Skeletal muscle satellite cell (primary cell): ENCODE measurements at regions not wholly inside any gene's neighbourhood (a gene's known extent, or its start where the extent isn't known, plus 50 kb on each side); places are given as distances from the start of the nearest gene placed in this dataset.
"Not testable (repeated sequence)": the region's sequence is repeated elsewhere in the genome, so short reads cannot be mapped to it uniquely, and the experiment has no call there.

Experiments
- H3K27me3 ChIP-seq: 2 replicates; pipeline ENCODE4 v1.7.0; 2013; ENCODE audit warnings: low read length; ENCODE audit not compliant: control insufficient read depth, insufficient read depth
- H3K36me3 ChIP-seq: 2 replicates; pipeline ENCODE4 v1.7.0; 2013; ENCODE audit warnings: mild to moderate bottlenecking, control low read depth, low read length; ENCODE audit not compliant: insufficient read depth
- H3K4me1 ChIP-seq: 2 replicates; pipeline ENCODE4 v1.7.0; 2013; ENCODE audit warnings: low read length; ENCODE audit not compliant: control insufficient read depth, insufficient read depth
- H3K4me2 ChIP-seq: 2 replicates; pipeline ENCODE4 v1.7.0; 2013; ENCODE audit warnings: mild to moderate bottlenecking, low read length
- H3K4me3 ChIP-seq: 2 replicates; pipeline ENCODE4 v1.7.0; 2013; ENCODE audit warnings: low read length
- H3K9ac ChIP-seq: 2 replicates; pipeline ENCODE4 v1.7.0; 2013; ENCODE audit warnings: mild to moderate bottlenecking, low read depth, low read length, moderate library complexity
- H3K9me3 ChIP-seq: replicated peaks from 2 replicates; pipeline ENCODE4 v1.7.0; 2013; ENCODE audit warnings: mild to moderate bottlenecking, control low read depth, low read length

DNA sequence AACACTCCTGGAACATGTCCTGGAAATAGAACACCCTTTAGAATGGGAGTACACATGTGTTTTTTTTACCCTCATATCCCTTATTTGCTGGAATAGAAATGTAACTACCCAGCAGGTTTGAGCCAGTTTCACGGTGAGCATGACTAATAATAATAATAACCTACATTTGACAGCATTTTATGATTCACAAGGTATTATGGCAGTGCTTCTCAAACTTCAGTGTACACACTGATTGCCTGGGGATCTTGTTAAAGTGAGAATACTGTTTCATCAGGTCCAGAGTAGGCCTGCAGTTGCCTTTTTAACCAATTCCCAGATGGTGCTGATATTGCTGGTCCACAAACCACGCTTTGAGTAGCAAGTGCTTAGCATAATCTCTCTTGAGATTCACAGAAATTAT lies 63.9 kb downstream of the NFKBIZ start:
- no peaks in the 10 kb centered on the region for H3K27me3 ChIP-seq
- peak overlapping the region; percentile 12 for H3K9ac ChIP-seq
- H3K4me1 ChIP-seq: peaks cover 19% of the 10 kb centered on the region
- H3K4me3 ChIP-seq: no peak overlapping the region
- H3K9me3 ChIP-seq: no peaks in the 10 kb centered on the region
- H3K4me2 ChIP-seq: peak overlapping the region; percentile 5
- H3K36me3 ChIP-seq: no peaks in the 10 kb centered on the region

DNA sequence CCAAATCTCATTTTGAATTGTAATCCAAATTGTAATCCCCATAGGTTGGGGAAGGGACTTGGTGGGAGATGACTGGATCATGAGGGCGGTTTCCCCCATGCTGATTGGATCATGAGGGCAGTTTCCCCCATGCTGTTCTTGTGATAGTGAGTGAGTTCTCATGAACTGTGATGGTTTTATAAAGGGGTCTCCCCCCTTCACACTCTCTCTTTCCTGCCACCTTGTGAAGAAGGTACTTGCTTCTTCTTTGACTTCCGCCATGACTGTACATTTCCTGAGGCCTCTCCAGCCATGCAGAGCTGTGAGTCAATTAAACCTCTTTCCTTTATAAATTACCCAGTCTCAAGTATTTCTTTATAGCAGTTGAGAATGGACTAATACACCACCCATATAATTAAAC lies 68.4 kb downstream of the NFKBIZ start:
- H3K27me3 ChIP-seq, H3K4me3 ChIP-seq, H3K36me3 ChIP-seq, H3K4me2 ChIP-seq, H3K9me3 ChIP-seq, H3K9ac ChIP-seq: not testable (repeated sequence)
- H3K4me1 ChIP-seq: peaks cover 14% of the 10 kb centered on the region

DNA sequence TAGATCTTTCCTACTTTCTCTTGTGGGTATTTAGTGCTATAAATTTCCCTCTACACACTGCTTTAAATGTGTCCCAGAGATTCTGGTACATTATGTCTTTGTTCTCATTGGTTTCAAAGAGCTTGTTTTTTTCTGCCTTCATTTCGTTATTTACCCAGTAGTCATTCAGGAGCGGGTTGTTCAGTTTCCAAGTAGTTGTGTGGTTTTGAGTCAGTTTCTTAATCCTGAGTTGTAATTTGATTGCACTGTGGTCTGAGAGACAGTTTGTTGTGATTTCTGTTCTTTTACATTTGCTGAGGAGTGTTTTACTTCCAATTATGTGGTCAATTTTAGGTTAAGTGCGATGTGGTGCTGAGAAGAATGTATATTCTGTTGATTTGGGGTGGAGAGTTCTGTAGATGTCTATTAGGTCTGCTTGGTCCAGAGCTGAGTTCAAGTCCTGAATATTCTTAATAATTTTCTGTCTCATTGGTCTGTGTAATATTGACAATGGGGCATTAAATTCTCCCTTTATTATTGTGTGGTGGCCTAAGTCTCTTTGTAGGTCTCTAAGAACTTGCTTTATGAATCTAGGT lies 72.9 kb downstream of the NFKBIZ start:
- not testable (repeated sequence) for H3K36me3 ChIP-seq, H3K4me3 ChIP-seq, H3K9ac ChIP-seq, H3K27me3 ChIP-seq, H3K9me3 ChIP-seq, H3K4me2 ChIP-seq
- H3K4me1 ChIP-seq: peaks cover 24% of the 10 kb centered on the region

DNA sequence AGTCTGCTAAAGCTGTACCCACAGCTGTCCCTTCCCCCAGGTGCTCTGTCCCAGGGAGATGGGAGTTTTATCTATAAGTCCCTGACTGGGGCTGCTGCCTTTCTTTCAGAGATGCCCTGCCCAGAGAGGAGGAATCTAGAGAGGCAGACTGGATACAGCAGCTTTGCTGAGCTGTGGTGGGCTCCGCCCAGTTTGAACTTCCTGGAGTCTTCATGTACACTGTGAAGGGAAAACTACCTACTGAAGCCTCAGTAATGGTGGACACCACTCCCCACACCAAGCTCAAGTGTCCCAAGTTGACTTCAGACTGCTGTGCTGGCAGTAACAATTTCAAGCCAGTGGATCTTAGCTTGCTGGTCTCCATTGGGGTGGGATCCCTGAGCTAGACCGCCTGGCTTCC lies 75.3 kb downstream of the NFKBIZ start:
- not testable (repeated sequence) for H3K4me3 ChIP-seq, H3K9ac ChIP-seq, H3K36me3 ChIP-seq, H3K27me3 ChIP-seq, H3K4me2 ChIP-seq, H3K9me3 ChIP-seq
- H3K4me1 ChIP-seq: peaks cover 37% of the 10 kb centered on the region

DNA sequence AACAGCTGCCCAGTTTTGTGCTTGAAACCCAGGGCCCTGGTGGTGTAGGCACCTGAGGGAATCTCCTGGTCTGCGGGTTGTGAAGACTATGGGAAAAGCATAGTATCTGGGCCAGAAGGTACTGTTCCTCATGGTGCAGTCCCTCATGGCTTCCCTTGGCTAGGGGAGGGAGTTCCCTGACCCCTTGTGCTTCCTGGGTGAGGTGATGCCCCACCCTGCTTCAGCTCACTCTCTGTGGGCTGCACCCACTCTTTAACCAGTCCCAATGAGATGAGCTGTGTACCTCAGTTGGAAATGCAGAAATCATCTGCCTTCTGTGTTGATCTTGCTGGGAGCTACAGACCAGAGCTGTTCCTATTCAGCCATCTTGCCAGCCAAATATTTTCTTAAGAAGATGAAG lies 75.8 kb downstream of the NFKBIZ start:
- not testable (repeated sequence) for H3K4me3 ChIP-seq, H3K9me3 ChIP-seq, H3K27me3 ChIP-seq, H3K36me3 ChIP-seq, H3K4me2 ChIP-seq, H3K9ac ChIP-seq
- H3K4me1 ChIP-seq: peaks cover 43% of the 10 kb centered on the region

DNA sequence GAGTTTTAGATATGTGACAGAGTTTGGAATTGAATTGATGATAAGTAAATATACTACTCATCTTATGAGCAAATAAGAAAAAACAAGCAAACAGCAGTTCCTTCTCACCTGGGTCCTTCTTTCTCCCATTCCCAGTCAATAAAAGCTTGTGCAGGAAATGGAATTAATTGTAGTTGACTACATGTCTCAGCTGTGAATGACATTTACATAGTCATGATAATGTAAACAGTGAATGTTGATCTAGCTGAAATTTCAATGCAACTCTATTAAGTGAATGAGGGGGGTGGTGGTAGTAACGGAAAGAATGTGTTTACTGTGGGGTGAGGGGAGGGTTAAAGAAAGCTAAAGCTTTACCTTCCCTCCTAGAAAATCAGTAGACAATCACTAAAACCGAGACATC lies 76.2 kb downstream of the NFKBIZ start:
- no peak overlapping the region for H3K4me3 ChIP-seq
- H3K27me3 ChIP-seq: no peaks in the 10 kb centered on the region

DNA sequence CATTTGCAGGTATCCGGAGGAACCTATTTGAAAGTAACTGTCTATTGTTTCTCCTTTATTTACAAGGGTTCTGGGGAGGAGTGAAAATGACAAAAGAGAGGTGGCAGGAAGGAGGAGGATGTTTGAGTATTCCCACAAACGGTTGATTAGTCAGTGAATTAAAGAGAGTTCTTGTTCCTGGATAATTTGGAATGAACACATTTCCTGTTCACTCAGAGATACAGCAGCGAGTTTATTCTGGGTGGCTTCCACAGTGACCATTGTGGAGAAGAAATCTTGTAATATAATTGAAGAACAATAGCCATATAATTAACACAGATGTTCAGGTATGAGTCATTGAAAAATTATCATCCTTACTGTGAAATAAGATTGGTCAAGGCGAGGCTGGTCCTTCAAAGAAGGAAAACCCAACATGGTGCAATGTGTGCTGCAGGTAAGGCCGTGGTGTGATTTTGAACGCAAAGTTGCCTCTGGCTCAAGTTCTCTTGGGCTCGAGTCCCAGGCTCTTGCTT lies 77.3 kb downstream of the NFKBIZ start:
- no peaks in the 10 kb centered on the region for H3K36me3 ChIP-seq
- H3K4me2 ChIP-seq: peak overlapping the region; percentile 12
- peak overlapping the region; percentile 5 for H3K9ac ChIP-seq
- H3K4me1 ChIP-seq: peaks cover 43% of the 10 kb centered on the region
- no peaks in the 10 kb centered on the region for H3K27me3 ChIP-seq
- H3K9me3 ChIP-seq: no peaks in the 10 kb centered on the region
- H3K4me3 ChIP-seq: no peak overlapping the region

More for the DNA sequence above, 76.2 kb downstream of the NFKBIZ start:
- peaks cover 43% of the 10 kb centered on the region for H3K4me1 ChIP-seq
- no peak overlapping the region for H3K4me2 ChIP-seq
- no peak overlapping the region for H3K9ac ChIP-seq
- no peaks in the 10 kb centered on the region for H3K36me3 ChIP-seq
- no peaks in the 10 kb centered on the region for H3K9me3 ChIP-seq

DNA sequence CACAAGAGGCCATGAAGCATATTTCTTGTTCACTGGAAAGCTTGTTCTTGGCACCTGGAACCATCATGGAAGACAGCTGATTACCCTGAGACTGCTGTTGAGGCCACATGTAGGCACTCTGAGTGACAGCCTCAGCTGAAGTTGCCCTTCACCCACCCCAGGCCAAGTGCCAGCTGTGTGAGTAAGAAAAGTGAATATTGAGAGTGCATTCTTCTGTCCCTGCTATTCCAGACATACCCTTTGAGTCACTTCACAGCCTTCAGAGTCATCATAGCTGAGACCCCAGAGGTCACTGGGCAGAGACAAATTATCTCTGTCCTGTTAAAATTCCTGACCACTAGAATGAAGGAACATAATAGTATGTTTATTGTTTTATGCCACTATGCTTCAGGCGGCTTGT lies 79.6 kb downstream of the NFKBIZ start:
- Histone ChIP-seq H3K9me3 (no peaks in the 10 kb centered on the region), H3K9ac (peak overlapping the region; percentile 65), H3K4me2 (peak overlapping the region; percentile 58), H3K27me3 (no peaks in the 10 kb centered on the region), H3K4me1 (peaks cover 58% of the 10 kb centered on the region), H3K4me3 (no peak overlapping the region), H3K36me3 (no peaks in the 10 kb centered on the region)

DNA sequence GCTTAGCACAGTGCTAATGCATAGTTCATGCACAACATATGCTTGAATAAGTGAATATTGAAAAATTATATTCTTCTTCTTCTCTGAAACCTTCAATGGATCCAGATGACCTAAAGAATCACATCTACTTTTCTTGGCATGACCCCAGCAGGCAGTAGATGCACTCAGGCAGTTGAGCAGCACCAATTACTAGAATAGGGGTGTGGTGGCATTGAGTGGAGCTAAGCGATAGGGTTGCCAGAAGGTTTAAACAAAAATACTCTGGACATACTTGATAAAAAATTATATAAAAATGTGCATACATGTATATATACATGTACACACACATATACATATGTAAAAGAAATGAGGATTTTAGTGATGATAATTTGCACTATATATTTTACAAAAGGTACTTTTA lies 81.8 kb downstream of the NFKBIZ start:
- no peaks in the 10 kb centered on the region for H3K27me3 ChIP-seq
- H3K9ac ChIP-seq: no peak overlapping the region
- H3K4me2 ChIP-seq: no peak overlapping the region
- H3K36me3 ChIP-seq: no peaks in the 10 kb centered on the region
- H3K4me1 ChIP-seq: peaks cover 56% of the 10 kb centered on the region
- H3K4me3 ChIP-seq: no peak overlapping the region
- no peaks in the 10 kb centered on the region for H3K9me3 ChIP-seq

DNA sequence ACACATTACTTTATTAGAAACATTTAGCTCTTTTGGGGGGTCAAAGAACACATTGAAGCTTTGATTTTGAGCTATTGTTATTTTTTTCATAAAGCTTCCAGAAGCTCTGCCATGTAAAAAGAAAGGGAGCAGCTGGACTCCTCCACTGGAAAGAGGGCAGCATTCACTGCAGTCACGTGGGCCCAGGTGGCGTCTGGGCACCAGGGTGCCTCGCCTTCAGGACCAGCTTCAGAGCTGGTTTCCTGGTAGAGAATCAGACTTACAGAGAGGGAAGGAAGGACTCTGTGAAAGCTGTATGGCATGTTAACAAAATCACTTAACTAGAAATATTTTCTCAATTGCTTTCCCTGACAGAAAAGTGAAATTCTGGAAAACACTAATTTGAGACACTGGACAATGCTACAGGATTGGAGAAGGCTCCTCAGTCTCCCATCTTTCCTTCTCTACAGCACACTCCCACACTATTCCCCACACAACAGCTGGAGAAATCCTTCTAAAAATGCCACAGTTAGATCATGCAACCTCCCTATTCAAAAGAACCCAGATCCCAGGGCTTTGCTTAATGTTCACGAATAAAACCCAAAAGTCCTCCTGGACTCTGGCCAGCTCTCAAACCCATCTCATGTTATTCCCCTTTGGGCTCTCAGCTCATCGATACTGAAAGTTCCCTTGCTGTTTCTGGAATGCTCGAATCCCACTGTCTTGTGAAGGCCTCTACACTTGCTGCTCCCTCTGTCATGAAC lies 83.2 kb downstream of the NFKBIZ start:
- Histone ChIP-seq H3K27me3 (no peaks in the 10 kb centered on the region), H3K4me1 (peaks cover 56% of the 10 kb centered on the region), H3K4me3 (no peak overlapping the region), H3K9ac (peak overlapping the region; percentile 2), H3K4me2 (no peak overlapping the region), H3K9me3 (no peaks in the 10 kb centered on the region), H3K36me3 (no peaks in the 10 kb centered on the region)

DNA sequence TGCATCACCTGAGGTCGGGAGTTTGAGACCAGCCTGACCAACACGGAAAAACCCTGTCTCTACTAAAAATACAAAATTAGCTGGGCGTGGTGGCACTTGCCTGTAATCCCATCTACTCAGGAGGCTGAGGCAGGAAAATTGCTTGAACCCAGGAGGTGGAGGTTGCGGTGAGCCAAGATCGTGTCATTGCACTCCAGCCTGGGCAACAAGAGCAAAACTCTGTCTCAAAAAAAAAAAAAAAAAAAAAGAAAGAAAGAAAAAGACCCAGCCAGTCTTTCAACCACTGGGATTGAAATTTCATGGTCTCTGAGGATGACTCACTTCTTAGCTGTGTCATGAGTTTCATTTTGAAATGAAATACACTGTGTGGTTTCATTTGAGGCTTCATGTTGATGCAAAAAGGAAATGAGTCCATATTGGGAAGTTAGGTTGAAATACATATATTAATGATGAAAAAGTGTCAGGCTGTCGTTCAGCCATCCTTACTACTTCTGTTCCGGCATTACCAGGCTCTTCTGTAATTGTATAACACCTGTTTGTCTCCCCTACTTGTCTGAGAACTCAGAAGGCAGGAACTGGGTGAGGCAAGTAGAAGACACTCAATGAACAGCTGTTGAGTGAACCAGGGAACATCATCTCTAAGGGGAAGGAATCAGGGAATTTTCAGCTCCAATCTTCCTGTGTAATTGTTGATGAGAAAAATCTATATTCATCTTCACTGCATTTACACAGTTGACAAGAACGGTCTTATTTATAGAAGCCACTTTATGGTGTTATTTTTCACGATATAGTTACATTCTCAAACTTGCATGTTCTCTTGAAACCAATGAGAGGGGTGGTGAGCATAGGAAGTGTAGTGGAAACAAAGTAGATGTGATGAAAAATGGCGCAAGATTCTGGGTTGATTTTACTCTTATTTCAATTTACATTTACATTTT lies 87.4 kb downstream of the NFKBIZ start:
- no peaks in the 10 kb centered on the region for H3K9me3 ChIP-seq
- peak overlapping the region; percentile 50 for H3K4me2 ChIP-seq
- peaks cover 77% of the 10 kb centered on the region for H3K4me1 ChIP-seq
- H3K36me3 ChIP-seq: no peaks in the 10 kb centered on the region
- H3K27me3 ChIP-seq: no peaks in the 10 kb centered on the region
- H3K4me3 ChIP-seq: peak overlapping the region; percentile 37
- peak overlapping the region; percentile 85 for H3K9ac ChIP-seq
